ENCODE measurements at regions not wholly inside any gene's neighbourhood (a gene's known extent, or its start where the extent isn't known, plus 50 kb on each side); places are given as distances from the start of the nearest gene placed in this dataset.

- H3K9ac ChIP-seq (ENCODE audit: low read length) = no peak overlapping the region
- no peaks in the 10 kb centered on the region for H3K36me3 ChIP-seq (ENCODE audit: insufficient read depth, low read length)
Measured at GRCh38 chr1:199857108-199857507, 170.4 kb upstream of the NR5A2 start.

GRCh38 chr1:199857516-199857915 lies 170.0 kb upstream of the NR5A2 start:
- H2AFZ ChIP-seq (ENCODE audit: low read length) = no peak overlapping the region
- no peak overlapping the region for H3K4me2 ChIP-seq (ENCODE audit: low read length)
- H3K9me2 ChIP-seq (ENCODE audit: low read depth, low read length) = no peaks in the 10 kb centered on the region
- H3K4me1 ChIP-seq (ENCODE audit: insufficient read depth, low read length, severe bottlenecking) = no peaks in the 10 kb centered on the region
- no peaks in the 10 kb centered on the region for H3F3A ChIP-seq (ENCODE audit: insufficient read depth, low read length)
- no peak for TF ChIP-seq EZH2 (IDR thresholded peaks at IDR 0.05; ENCODE audit: borderline replicate concordance, low read length)
- TF ChIP-seq CTCF (IDR thresholded peaks at IDR 0.05; ENCODE audit: low read length) = no peak
- no peak overlapping the region for H3K4me3 ChIP-seq (ENCODE audit: low read depth, low read length, poor library complexity, severe bottlenecking)
- no peak overlapping the region for H3K9ac ChIP-seq (ENCODE audit: low read length)
- no peaks in the 10 kb centered on the region for H4K20me1 ChIP-seq (ENCODE audit: insufficient read depth, low read length)
- no peaks in the 10 kb centered on the region for H3K9me3 ChIP-seq (ENCODE audit: low read length)
- H3K36me3 ChIP-seq (ENCODE audit: insufficient read depth, low read length) = no peaks in the 10 kb centered on the region
- no peak overlapping the region for H3K27ac ChIP-seq (ENCODE audit: low read depth, low read length, poor library complexity, severe bottlenecking)
- no peaks in the 10 kb centered on the region for H3K27me3 ChIP-seq (ENCODE audit: insufficient read depth, low read length)
- no peaks in the 10 kb centered on the region for H3K79me2 ChIP-seq (ENCODE audit: insufficient read depth, low read length)

More at GRCh38 chr1:199857108-199857507, 170.4 kb upstream of the NR5A2 start:
- Histone ChIP-seq H3K9me2 (ENCODE audit: low read depth, low read length) (no peaks in the 10 kb centered on the region), H3K27me3 (ENCODE audit: insufficient read depth, low read length) (no peaks in the 10 kb centered on the region), H2AFZ (ENCODE audit: low read length) (no peak overlapping the region), H3K4me2 (ENCODE audit: low read length) (no peak overlapping the region), H3K4me3 (ENCODE audit: low read depth, low read length, poor library complexity, severe bottlenecking) (no peak overlapping the region), H3K9me3 (ENCODE audit: low read length) (no peaks in the 10 kb centered on the region), H3K79me2 (ENCODE audit: insufficient read depth, low read length) (no peaks in the 10 kb centered on the region), H4K20me1 (ENCODE audit: insufficient read depth, low read length) (no peaks in the 10 kb centered on the region), H3K27ac (ENCODE audit: low read depth, low read length, poor library complexity, severe bottlenecking) (no peak overlapping the region), H3K4me1 (ENCODE audit: insufficient read depth, low read length, severe bottlenecking) (no peaks in the 10 kb centered on the region), H3F3A (ENCODE audit: insufficient read depth, low read length) (no peaks in the 10 kb centered on the region)
- TF ChIP-seq EZH2 (IDR thresholded peaks at IDR 0.05; ENCODE audit: borderline replicate concordance, low read length) = no peak
- no peak for TF ChIP-seq CTCF (IDR thresholded peaks at IDR 0.05; ENCODE audit: low read length)

GRCh38 chr1:199858171-199858570 lies 169.3 kb upstream of the NR5A2 start:
- H3K9me3 ChIP-seq (ENCODE audit: low read length) = no peaks in the 10 kb centered on the region
- no peak overlapping the region for H3K9ac ChIP-seq (ENCODE audit: low read length)
- no peaks in the 10 kb centered on the region for H3K9me2 ChIP-seq (ENCODE audit: low read depth, low read length)
- H3K79me2 ChIP-seq (ENCODE audit: insufficient read depth, low read length) = no peaks in the 10 kb centered on the region
- no peak overlapping the region for H3K4me2 ChIP-seq (ENCODE audit: low read length)
- no peak overlapping the region for H3K4me3 ChIP-seq (ENCODE audit: low read depth, low read length, poor library complexity, severe bottlenecking)
- no peak overlapping the region for H3K27ac ChIP-seq (ENCODE audit: low read depth, low read length, poor library complexity, severe bottlenecking)
- H2AFZ ChIP-seq (ENCODE audit: low read length) = no peak overlapping the region
- no peaks in the 10 kb centered on the region for H3K27me3 ChIP-seq (ENCODE audit: insufficient read depth, low read length)
- TF ChIP-seq CTCF (IDR thresholded peaks at IDR 0.05; ENCODE audit: low read length) = no peak
- TF ChIP-seq EZH2 (IDR thresholded peaks at IDR 0.05; ENCODE audit: borderline replicate concordance, low read length) = no peak
- H4K20me1 ChIP-seq (ENCODE audit: insufficient read depth, low read length) = no peaks in the 10 kb centered on the region
- no peaks in the 10 kb centered on the region for H3K4me1 ChIP-seq (ENCODE audit: insufficient read depth, low read length, severe bottlenecking)
- no peaks in the 10 kb centered on the region for H3F3A ChIP-seq (ENCODE audit: insufficient read depth, low read length)
- no peaks in the 10 kb centered on the region for H3K36me3 ChIP-seq (ENCODE audit: insufficient read depth, low read length)

Data from OCI-LY1 (cell line).